ENCODE measurements at regions not wholly inside any gene's neighbourhood (a gene's known extent, or its start where the extent isn't known, plus 50 kb on each side); places are given as distances from the start of the nearest gene placed in this dataset.
"Not testable (repeated sequence)": the region's sequence is repeated elsewhere in the genome, so short reads cannot be mapped to it uniquely, and the experiment has no call there.

DNA sequence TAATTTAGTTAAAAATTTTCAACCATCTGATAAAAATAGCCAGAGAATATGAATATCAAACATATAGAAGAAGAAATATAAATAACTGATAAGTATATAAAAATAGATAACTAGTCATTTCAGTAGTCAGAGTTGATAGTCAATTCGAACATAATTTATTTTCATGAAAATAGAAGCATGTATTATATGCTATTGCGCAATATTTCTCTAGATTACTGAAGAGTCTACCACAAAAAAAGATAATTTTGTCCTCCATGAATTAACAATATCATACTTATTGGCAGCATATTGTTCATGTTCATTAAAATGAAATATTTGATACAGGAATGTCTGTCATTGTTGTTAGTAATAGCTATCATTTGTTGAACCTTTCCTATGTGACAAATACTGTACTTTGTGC lies 376.2 kb upstream of the TOM1L1 start:
- no peak for DNase-seq

- no peak for DNase-seq
Measured at GRCh38 chr17:54527941-54528340, 372.7 kb upstream of the TOM1L1 start.

GRCh38 chr17:54530398-54530797 lies 370.3 kb upstream of the TOM1L1 start:
- DNase-seq: no peak

GRCh38 chr17:54536306-54536705 lies 364.3 kb upstream of the TOM1L1 start:
- no peak for DNase-seq

- no peak for DNase-seq
Measured at GRCh38 chr17:54537656-54538055, 363.0 kb upstream of the TOM1L1 start.

DNA sequence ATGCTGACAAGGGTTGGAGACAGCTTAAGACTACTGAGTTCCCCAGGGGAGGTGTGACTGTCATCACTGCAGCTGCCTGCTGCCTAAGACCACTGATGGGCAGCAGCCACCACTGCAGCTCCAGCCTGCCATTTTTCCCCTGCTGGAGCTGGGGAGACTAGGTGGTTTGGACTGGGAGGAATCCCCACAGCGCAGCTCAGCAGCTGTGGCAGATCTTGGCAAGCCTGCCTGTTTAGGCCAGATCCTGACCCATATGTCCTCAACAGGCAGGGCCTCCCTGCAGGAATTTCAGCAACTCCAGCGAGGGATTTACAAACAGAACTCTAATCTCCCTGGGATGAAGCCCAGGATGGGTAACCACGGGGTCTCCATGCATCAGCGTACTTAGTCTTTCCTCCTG lies 356.4 kb upstream of the TOM1L1 start:
- DNase-seq: no peak

GRCh38 chr17:54559883-54560282 lies 340.8 kb upstream of the TOM1L1 start:
- DNase-seq: no peak

DNA sequence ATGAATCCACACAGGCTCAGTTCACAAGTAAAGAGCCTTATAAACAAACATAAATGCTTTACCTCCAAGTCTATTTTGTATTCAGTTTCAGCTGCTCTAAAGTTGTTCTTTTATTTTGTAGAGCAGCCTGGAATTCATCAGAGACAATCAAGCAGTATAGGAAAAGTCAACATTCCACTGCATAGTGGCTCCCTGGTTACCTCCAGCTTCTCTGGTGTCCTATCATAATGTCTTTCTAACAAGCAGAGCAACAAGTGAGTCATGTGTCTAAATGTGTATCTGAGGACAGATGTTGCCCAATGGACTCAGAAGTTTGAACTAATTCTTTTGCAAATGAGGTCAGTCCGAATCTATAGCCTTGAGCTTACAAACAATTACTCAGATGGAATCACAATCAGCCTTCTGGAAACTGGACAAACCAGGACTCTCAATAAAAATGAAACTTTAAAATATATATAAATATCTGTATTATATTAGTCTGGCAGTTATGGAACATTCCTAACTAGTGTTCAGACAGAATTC lies 292.0 kb upstream of the TOM1L1 start:
- no peak for DNase-seq

GRCh38 chr17:54620399-54620978 lies 280.2 kb upstream of the TOM1L1 start:
- no peak for DNase-seq

DNA sequence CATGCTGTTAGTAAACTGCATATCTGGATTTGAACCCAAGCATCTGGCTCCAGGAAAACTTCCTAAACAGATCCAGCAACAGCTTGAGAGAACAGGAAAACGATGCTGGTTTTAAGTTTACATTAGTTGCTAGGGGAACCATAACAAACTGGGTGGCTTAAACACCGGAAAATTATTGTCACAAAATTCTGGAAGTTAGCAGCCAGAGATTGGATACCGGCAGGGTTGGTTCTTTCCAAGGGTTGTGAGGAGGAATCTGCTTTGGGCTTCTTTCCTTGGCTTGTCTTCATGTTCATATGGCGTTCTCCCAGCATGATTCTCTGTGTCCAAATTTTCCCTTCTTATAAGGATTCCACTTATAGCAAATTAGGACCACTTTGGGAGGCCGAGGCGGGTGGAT lies 276.9 kb upstream of the TOM1L1 start:
- DNase-seq: no peak

DNA sequence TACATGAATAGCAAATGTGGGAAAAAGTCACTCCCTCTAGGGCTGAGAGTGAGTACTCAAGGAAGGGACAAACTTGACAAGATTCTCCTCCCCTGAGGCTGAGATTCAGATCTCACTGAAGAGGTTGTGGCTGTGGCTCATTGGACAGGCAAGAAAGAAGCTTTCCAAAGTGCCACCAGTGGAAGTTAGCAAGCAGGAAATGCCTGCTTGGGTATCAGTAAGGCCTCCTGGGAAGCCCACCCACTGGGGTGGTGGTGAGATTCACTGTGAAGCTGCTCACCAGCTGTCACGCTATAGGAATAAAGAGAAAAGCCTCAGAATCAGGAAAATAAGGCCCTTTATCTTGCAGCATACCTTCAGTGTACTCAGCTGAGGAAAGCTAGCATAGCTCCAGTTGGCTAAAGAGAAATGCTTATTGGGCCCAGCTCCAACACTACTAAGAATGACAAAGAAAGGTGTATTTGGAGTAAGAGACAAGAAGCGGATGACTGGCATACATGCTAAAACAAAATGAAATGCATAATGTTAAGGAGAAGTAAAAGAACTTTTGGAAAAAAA lies 274.4 kb upstream of the TOM1L1 start:
- no peak for DNase-seq

DNA sequence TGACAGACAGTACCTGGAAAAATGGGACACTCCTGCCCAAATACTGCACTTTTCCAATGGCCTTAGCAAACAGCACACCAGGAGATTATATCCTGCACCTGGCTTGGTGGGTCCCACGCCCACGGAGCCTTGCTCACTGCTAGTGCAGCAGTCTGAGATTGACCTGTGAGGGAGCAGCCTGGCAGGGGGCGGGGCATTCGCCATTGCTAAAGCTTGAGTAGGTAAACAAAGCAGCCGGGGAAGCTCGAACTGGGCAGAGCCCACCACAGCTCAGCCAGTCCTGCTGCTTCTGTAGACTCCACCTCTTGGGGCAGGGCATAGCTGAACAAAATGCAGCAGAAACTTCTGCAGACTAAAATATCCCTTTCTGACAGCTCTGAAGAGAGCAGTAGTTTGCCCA lies 261.2 kb upstream of the TOM1L1 start:
- not testable (repeated sequence) for DNase-seq

DNA sequence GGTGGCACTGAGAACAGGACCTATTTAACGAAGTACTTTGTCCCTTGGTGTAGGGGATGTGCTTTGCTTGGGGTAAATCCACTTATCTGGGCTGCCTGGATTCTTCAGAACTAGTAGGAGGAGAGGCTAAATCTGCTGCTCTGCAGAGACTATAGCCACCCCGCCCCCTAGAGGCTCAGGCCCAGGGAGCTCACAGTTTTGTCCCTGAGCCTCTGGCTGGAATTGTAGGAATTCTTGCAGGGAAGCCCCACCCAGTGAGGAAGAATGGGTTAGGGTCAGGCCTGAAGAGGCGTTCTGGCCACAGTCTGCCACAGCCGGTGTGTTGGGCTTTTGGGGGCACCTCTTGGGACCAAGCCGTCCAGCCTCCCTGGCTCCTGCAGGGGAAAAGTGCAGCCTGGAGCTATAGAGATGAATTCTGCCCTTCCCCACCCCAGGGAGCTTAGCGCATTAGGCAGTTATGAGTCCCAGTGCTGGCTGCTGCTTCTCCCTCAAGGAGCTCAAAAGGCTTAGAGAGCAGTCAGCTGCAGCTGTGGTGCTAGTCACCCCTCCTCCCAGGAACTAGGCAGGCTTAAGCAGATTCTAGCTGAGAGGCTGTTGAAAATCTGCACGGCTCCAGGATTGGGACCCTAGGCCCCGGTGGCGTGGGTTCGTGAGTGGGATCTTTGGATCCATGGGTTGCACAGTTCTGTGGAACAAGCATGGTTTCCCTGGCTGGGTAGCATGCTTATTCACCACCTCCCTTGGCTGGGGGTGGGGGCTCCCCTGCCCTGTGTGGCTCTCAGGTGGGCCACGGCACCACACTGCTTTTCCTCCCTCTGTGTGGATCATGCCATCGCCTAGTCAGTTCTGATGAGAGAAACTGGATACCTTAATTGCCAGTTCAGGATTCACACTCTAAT lies 237.4 kb upstream of the TOM1L1 start:
- DNase-seq: no peak

- DNase-seq: no peak
Measured at GRCh38 chr17:54666559-54666958, 234.1 kb upstream of the TOM1L1 start.

- DNase-seq: no peak
Measured at GRCh38 chr17:54678158-54678557, 222.5 kb upstream of the TOM1L1 start.

DNA sequence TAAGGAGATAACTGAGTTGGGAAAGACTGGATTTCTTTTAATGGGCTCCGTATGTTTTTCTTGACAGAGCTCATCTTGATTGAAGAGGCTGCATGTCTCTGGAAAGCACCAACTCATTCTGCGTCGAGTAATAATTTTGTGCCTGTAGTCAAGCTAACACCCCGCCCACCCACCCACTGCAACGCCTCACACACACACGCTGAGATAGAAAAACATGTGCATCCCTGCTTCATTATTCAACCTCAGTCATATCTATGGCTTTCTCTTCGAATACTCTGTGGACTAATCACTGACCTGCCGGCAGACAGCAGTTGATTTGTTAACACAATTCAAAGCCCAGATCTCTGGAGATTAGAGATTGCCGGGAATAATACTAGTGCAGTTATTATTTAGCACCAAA lies 220.2 kb upstream of the TOM1L1 start:
- DNase-seq: no peak

GRCh38 chr17:54694287-54694887 lies 206.3 kb upstream of the TOM1L1 start:
- DNase-seq: no peak

DNA sequence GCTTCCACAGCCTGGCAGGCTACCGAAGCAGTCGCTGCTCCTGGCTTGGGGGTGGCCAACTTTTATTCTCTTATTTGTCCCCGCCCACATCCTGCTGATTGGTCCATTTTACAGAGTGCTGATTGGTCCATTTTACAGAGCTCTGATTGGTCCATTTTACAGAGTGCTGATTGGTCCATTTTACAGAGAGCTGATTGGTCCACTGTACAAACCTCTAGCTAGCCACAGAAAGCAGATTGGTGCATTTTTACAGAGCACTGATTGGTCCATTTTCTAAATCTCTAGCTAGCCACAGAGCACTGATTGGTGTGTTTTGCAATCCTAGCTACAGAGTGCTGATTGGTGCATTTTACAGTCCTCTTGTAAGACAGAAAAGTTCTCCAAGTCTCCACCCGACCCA lies 187.9 kb upstream of the TOM1L1 start:
- not testable (repeated sequence) for DNase-seq

DNA sequence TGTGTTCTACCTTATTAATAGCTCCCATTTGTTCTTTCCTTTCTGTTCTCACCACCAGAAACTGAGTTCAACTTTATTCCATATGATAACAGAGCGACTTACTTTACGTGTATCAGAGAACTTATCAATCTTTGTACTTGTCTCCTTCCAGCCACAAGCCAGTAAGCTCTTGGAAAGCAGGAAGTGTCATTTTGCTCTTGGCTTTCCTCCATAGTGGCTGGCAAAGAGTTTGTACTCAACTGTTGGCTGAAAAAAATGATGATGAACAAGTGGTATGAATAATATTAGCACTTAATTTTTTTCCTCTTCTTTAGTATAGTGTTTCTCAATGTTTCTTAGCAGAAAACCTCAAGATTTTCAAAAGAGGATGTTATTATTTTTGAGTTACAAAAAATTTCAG lies 182.4 kb upstream of the TOM1L1 start:
- DNase-seq: no peak

GRCh38 chr17:54727624-54728023 lies 173.0 kb upstream of the TOM1L1 start:
- no peak for DNase-seq

DNA sequence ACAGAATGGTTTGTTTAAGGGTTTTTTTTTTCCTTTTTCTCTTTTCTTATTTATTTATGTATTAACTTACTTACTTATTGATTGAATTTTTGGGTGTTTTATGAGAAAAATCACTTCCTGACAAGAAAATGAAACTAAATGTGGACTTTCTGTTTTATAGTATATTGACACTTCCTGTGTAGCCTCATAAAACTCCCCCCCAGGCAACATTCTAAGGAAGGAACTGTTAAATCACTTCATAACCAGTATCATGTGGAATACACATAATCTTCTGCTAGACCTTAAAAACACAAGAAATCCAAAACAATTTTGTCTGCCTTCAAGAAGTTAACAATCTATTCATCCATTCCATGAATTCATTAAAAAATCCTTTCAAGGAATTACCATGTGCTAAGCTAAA lies 164.1 kb upstream of the TOM1L1 start:
- no peak for DNase-seq

DNA sequence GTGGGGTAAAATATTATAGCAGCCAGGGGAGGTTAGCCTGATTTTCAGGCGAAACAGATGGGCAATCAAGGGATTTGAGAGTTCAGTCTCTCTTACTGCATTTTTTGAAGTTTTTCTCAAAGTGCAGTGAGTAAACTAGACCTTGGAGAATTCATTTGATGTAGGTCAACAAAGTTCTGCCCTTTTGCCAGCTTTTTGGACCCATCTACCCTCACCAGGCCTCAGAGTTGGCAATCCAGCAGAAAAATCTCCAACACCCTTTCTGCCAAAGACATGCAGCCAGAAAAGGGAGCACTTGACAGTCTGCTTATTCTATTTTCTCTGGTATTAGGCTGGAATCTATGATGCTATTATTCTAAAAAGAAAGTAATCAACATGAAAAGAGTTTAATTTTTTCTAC lies 162.2 kb upstream of the TOM1L1 start:
- no peak for DNase-seq

- DNase-seq: no peak
Measured at GRCh38 chr17:54744750-54745149, 155.9 kb upstream of the TOM1L1 start.

GRCh38 chr17:54745239-54745638 lies 155.4 kb upstream of the TOM1L1 start:
- DNase-seq: no peak
